Body of pancreas (tissue), 4 donors: ENCODE measurements at regions not wholly inside any gene's neighbourhood (a gene's known extent, or its start where the extent isn't known, plus 50 kb on each side); places are given as distances from the start of the nearest gene placed in this dataset.

Experiments
- ATAC-seq: fragments of 150-250 bp; one replicate; pipeline ENCODE4 v1.9.1; 2016
- DNase-seq, 4 donors: peaks; one replicate each; pipeline ENCODE4 v3.0.0-alpha.2; 2019
- H3K27ac ChIP-seq, 4 donors: fragments of 200-600 bp; sonication (generic); 1 replicate in 3 of 4; 2 replicates in 1 of 4; pipeline versions ENCODE4 v1.5.1 to v1.6.1; 2016 to 2019; ENCODE audit warnings: mild to moderate bottlenecking in 1 of 4, mixed read lengths in 1 of 4, moderate library complexity in 1 of 4
- H3K27me3 ChIP-seq, 2 donors: fragments of 200-600 bp; sonication (generic); one replicate each; pipeline ENCODE4 v1.6.0; 2016; ENCODE audit warnings: mild to moderate bottlenecking in 1 of 2
- H3K36me3 ChIP-seq, 2 donors: fragments of 200-600 bp; sonication (generic); replicated peaks in 1 of 2; 2 replicates each; pipeline ENCODE4 v1.5.1; 2016; ENCODE audit warnings: low read depth in 2 of 2; ENCODE audit not compliant: insufficient read depth in 1 of 2
- H3K4me1 ChIP-seq: fragments of 200-600 bp; sonication (generic); one replicate; pipeline ENCODE4 v1.6.0; 2016
- H3K4me3 ChIP-seq, 2 donors: fragments of 200-600 bp; sonication (generic); 1 replicate in 1 of 2; 2 replicates in 1 of 2; pipeline ENCODE4 v1.5.1; 2016 to 2019
- H3K9me3 ChIP-seq, 3 donors: fragments of 200-600 bp; sonication (generic); 1 replicate in 2 of 3; 2 replicates in 1 of 3; pipeline ENCODE4 v1.5.1; 2016
- CTCF ChIP-seq, 7 experiments: fragments of 450-650 bp in 4 of 7; fragments of 200-600 bp in 3 of 7; sonication (generic) in 3 of 7; IDR thresholded peaks; one replicate each; pipeline ENCODE4 v1.5.1; 2016 to 2019; ENCODE audit warnings: antibody characterized with exemption in 7 of 7
- POLR2A ChIP-seq, 3 donors: fragments of 450-650 bp; IDR thresholded peaks; one replicate each; pipeline ENCODE4 v1.6.1; 2016; ENCODE audit warnings: antibody characterized with exemption in 3 of 3, mild to moderate bottlenecking in 2 of 3
- WGBS, 2 donors: methylation state at CpG; one replicate each; pipeline ENCODE4 v1.1.5; 2017; 5-methylcytosine and 5-hydroxymethylcytosine counted together
- intact Hi-C: fragments of 100-400 bp; cut with DNase I; formaldehyde crosslinking; loops from one replicate; pipeline ENCODE4 v1.15.1; 2023

DNA sequence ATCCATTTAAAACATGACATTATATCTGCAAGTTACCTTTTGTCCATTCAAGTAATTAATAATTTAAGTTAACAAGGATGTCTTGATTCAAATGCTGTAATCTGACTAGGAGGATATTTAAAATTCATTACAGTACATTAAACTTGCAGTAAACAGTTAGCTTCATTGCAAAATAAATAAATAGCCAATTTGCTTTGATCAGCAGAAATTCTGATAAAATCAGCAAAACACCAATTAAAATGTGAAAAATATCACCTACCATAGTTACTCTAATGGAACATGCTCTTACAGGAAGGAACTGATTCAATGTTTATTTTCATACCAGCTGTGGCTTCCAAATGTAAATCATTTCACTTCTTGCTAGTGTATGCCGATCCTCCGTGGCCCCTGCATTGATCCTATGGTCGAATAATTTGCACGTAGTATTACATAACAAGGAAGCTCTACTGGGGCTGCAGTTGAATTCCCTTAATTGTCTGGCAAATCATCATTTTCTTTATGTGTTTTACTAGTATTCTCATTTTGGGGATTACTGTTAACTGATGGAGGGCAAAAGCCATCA lies 150.7 kb downstream of the FOXB1 start:
- Histone ChIP-seq H3K4me3 (no peak overlapping the region), H3K27ac (no peak overlapping the region), H3K9me3 (no peaks in the 10 kb centered on the region), H3K36me3 (no peaks in the 10 kb centered on the region), H3K27me3 (no peaks in the 10 kb centered on the region), H3K4me1 (no peaks in the 10 kb centered on the region)
- WGBS, 2 donors: 37 to 40% methylated on average over 4 of the region's 4 CpGs
- no peak for ATAC-seq
- TF ChIP-seq CTCF (IDR thresholded peaks at IDR 0.05) (no peak), POLR2A (IDR thresholded peaks at IDR 0.05) (no peak)
- no peak for DNase-seq
- intact Hi-C loops: no loop called here

- ATAC-seq (no peak), DNase-seq (no peak)
- Histone ChIP-seq H3K9me3 (no peaks in the 10 kb centered on the region), H3K4me1 (no peaks in the 10 kb centered on the region), H3K36me3 (no peaks in the 10 kb centered on the region), H3K27ac (no peak overlapping the region), H3K27me3 (no peaks in the 10 kb centered on the region), H3K4me3 (no peak overlapping the region)
- intact Hi-C loops: no loop called here
- 49 to 52% methylated on average over 3 of the region's 3 CpGs for WGBS, 2 donors
- TF ChIP-seq CTCF (IDR thresholded peaks at IDR 0.05) (no peak), POLR2A (IDR thresholded peaks at IDR 0.05) (no peak)
Observed at GRCh38 chr15:60155661-60156060, 151.6 kb downstream of the FOXB1 start.

GRCh38 chr15:60160909-60161308 lies 156.8 kb downstream of the FOXB1 start:
- TF ChIP-seq POLR2A (IDR thresholded peaks at IDR 0.05) (no peak), CTCF (IDR thresholded peaks at IDR 0.05) (no peak)
- no peak overlapping the region for H3K27ac ChIP-seq
- no peaks in the 10 kb centered on the region for H3K36me3 ChIP-seq
- ATAC-seq: no peak
- H3K27me3 ChIP-seq: no peaks in the 10 kb centered on the region
- DNase-seq: no peak
- intact Hi-C loops: no loop called here
- no peaks in the 10 kb centered on the region for H3K4me1 ChIP-seq
- WGBS, 2 donors: 52 to 62% methylated on average over 5 of the region's 5 CpGs
- H3K4me3 ChIP-seq: no peak overlapping the region
- H3K9me3 ChIP-seq: no peaks in the 10 kb centered on the region

DNA sequence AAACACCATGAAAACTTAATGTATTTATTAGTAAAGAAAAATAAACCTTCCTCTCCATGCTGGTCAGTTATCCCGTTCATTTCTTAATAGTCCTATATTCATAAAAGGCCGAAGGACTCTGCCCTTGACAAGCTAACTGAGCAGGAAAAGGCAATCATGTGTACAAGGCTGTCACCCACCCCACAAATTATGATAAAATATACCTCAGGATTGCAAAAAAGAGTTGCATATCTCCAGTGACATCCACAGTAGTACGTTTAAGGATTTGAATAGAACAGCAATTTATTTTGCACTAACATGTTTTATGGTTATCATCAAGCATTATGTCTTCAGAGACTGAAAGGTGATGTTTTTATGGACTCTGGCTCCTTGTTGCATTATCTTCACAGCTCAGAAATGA lies 157.6 kb downstream of the FOXB1 start:
- intact Hi-C loops: no loop called here
- WGBS, 2 donors: 41 to 43% methylated on average over 3 of the region's 3 CpGs
- ATAC-seq (no peak), DNase-seq (no peak)
- Histone ChIP-seq H3K36me3 (no peaks in the 10 kb centered on the region), H3K4me3 (no peak overlapping the region), H3K27me3 (no peaks in the 10 kb centered on the region), H3K27ac (no peak overlapping the region), H3K4me1 (no peaks in the 10 kb centered on the region), H3K9me3 (no peaks in the 10 kb centered on the region)
- TF ChIP-seq CTCF (IDR thresholded peaks at IDR 0.05) (no peak), POLR2A (IDR thresholded peaks at IDR 0.05) (no peak)

DNA sequence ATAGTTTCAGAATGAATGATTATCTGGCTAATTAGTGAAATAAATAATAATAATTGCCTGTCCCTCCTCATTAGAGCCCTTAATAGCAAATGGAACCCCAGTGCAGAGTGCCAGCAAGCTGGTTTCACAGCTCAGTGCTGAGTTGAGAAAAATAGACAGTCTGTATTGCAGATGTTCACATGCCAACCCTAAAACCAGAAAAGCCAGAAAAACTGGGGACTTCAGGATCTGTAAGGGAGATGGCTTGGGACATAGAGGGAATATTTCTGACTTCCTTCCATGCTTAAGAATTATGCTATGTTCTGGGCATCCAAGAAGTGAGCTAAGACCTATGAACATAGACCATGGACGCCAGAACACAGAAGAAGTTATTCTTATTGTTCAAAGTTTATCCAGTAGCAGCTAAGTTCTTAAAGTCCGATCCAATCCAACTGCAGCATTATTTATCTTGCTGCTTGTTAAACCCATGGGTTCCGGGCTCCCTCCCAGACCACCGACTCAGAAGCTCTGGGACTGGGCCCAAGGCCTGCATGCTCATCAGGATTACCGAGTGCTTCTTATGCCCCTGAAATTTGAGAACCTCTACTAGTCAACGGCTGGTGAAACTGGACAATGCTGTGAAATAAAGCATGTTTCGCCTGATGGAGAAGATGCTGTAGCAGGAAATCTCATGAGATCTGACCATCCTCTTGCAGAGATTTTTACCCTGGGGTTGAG lies 158.3 kb downstream of the FOXB1 start:
- intact Hi-C loops: no loop called here
- ATAC-seq (no peak), DNase-seq (no peak)
- Histone ChIP-seq H3K27me3 (no peaks in the 10 kb centered on the region), H3K36me3 (no peaks in the 10 kb centered on the region), H3K4me1 (no peaks in the 10 kb centered on the region), H3K4me3 (no peak overlapping the region), H3K9me3 (no peaks in the 10 kb centered on the region), H3K27ac (no peak overlapping the region)
- WGBS, 2 donors: 65 to 72% methylated on average over 7 of the region's 7 CpGs
- no peak for TF ChIP-seq POLR2A (IDR thresholded peaks at IDR 0.05)
- no peak for TF ChIP-seq CTCF (IDR thresholded peaks at IDR 0.05)
